ENCODE measurements at regions not wholly inside any gene's neighbourhood (a gene's known extent, or its start where the extent isn't known, plus 50 kb on each side); places are given as distances from the start of the nearest gene placed in this dataset.

DNA sequence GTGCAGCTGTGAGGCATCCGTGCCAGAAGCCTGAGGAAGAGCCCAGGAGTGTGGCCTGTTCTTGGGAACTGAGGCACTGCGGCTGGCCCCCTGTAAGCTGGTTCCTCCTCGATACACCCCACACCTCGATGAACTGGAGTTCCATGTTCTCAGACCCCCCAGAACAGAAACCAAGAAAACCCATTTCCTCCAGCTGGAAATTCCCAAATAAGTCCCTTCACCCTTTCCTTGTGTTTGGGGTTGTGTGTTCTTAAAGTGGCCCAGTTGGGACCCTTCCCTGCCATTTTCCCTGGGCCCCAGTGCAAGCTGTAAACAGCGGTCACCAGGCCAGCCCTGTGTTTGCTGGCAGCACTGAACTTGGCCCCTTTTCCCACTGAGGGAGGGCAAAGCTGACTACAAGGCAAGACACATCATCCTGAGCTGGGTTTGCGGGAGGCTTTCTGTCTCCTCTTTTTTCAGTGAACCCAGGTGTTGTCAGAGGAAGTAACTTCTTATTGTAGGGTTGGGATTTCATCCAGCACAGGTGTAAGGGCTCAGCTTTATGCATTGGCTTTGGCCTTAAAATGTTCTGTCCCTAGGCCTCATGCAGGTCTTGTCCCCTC lies 60.1 kb upstream of the MPEG1 start:
- DNase-seq (ENCODE audit: insufficient read length) (no peak), FAIRE-seq (no peak)
- TF ChIP-seq TAF1 (IDR thresholded peaks at IDR 0.05; ENCODE audit: borderline replicate concordance, low read depth, low read length) (no peak), POLR2A (IDR thresholded peaks at IDR 0.05; ENCODE audit: low read depth, low read length) (peak; percentile 10)

DNA sequence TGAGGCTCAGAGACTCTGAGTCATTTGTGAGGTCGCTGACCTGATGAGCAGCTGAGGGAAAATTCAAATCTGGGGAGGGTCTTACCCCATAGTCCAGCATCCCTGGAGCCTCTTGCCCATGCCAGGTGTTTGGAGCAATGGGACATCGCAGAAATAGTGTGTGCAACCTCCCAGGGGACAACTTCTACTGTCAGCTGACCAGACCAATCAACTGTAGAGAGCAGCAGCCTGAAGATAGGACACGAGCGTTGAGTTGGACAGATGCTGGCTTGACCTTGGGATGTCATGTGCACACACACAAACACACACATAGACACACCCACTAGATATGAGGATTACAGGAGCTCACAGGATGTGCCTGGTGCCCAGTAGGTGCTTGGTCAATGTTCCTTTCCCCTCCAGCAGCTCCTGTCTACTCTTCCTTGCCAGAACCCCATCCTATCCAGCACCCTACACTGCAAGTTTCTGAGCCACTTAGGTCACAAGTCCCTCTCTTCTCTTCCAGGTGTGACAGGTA lies 59.1 kb upstream of the MPEG1 start:
- FAIRE-seq (peak; percentile 92), DNase-seq (ENCODE audit: insufficient read length) (no peak)
- TF ChIP-seq POLR2A (IDR thresholded peaks at IDR 0.05; ENCODE audit: low read depth, low read length) (no peak), TAF1 (IDR thresholded peaks at IDR 0.05; ENCODE audit: borderline replicate concordance, low read depth, low read length) (no peak), POLR2AphosphoS5 (IDR thresholded peaks at IDR 0.05; ENCODE audit: low read depth, low read length) (no peak)

GRCh38 chr11:59271247-59271755 lies 58.6 kb upstream of the MPEG1 start:
- no peak for DNase-seq (ENCODE audit: insufficient read length)
- FAIRE-seq: peak; percentile 74
- TF ChIP-seq POLR2AphosphoS5 (IDR thresholded peaks at IDR 0.05; ENCODE audit: low read depth, low read length) (no peak), POLR2A (IDR thresholded peaks at IDR 0.05; ENCODE audit: low read depth, low read length) (no peak), TAF1 (IDR thresholded peaks at IDR 0.05; ENCODE audit: borderline replicate concordance, low read depth, low read length) (no peak)

DNA sequence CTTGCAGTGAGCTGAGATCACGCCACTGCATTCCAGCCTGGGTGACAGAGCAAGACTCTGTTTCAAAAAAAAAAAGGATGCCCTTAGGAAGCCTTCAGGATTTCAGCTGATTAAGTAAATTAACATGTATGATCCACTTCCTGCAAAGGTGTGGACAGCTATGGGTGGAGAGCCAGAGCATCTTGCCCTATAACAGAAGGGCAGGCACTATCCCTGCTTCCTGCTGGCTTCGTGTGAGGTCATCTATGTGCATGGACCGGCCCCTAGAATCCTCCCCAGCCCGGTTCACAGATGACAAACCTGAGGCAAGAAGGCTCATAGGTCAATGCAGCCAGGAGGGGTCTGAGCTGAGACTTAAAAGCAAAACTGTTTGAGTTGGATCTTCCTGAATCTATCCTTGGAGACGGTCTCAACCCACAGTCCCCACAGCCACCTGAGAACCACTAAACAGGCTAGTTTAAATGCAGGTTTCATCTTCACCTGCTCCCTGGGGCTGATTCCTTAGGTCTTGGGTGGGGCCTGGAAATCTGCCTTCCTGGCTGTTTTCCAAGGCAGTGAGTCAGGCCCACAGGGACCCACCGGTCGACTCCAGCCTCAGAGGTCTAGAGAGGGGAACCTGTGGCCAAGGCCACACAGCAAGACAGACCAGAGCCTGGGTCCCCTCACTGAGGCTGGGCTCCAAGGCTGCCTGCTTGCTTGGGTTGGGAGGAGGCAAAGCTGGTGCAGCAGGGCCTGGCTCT lies 55.2 kb upstream of the MPEG1 start:
- FAIRE-seq (no peak), DNase-seq (ENCODE audit: insufficient read length) (no peak)
- no peak for TF ChIP-seq TAF1 (IDR thresholded peaks at IDR 0.05; ENCODE audit: borderline replicate concordance, low read depth, low read length)
- TF ChIP-seq POLR2A (IDR thresholded peaks at IDR 0.05; ENCODE audit: low read depth, low read length): no peak
- TF ChIP-seq POLR2AphosphoS5 (IDR thresholded peaks at IDR 0.05; ENCODE audit: low read depth, low read length): no peak

DNA sequence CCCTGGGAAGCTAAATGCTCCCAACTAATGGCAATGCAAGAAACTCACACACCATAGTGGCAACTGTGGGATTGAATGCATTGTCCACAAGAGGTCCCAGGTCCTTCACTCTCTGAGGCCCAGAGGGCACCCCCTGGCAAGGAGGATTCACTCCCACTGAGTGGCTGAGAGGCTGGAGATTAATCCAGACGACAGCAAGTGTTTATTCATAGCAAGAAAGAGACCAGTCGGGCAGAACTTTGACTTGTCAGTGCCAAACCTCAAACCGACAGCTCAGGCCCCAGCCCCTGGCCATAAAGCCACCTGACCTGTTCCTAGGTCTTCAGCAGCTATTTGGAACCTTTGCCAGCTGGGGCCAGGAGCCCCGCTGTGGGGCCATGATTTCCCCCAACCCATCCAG lies 54.5 kb upstream of the MPEG1 start:
- no peak for TF ChIP-seq POLR2A (IDR thresholded peaks at IDR 0.05; ENCODE audit: low read depth, low read length)
- TF ChIP-seq POLR2AphosphoS5 (IDR thresholded peaks at IDR 0.05; ENCODE audit: low read depth, low read length): no peak
- TF ChIP-seq TAF1 (IDR thresholded peaks at IDR 0.05; ENCODE audit: borderline replicate concordance, low read depth, low read length): no peak
- peak; percentile 86 for FAIRE-seq
- DNase-seq (ENCODE audit: insufficient read length): no peak

GRCh38 chr11:59266491-59266890 lies 53.8 kb upstream of the MPEG1 start:
- TF ChIP-seq POLR2A (IDR thresholded peaks at IDR 0.05; ENCODE audit: low read depth, low read length) (no peak), POLR2AphosphoS5 (IDR thresholded peaks at IDR 0.05; ENCODE audit: low read depth, low read length) (no peak), TAF1 (IDR thresholded peaks at IDR 0.05; ENCODE audit: borderline replicate concordance, low read depth, low read length) (no peak)
- no peak for DNase-seq (ENCODE audit: insufficient read length)
- FAIRE-seq: no peak

DNA sequence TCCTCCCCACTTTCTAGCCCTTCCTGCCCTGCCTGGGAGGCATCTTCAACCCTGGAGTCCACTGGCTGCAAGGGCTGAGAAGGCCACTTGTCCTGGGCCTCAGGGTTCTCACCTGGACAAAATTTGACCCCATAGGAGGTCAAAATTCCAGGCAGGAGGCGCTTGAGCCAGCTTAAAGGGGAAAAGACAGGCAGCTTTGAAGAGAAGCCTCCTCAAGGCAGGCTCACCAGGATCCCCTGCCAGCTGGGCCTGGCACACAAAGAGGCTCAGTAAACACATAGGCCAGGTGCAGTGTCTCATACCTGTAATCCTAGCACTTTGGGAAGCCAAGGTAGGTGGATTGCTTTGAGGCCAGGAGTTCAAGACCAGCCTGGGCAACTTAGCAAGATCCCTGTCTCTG lies 53.0 kb upstream of the MPEG1 start:
- TF ChIP-seq TAF1 (IDR thresholded peaks at IDR 0.05; ENCODE audit: borderline replicate concordance, low read depth, low read length): no peak
- no peak for TF ChIP-seq POLR2AphosphoS5 (IDR thresholded peaks at IDR 0.05; ENCODE audit: low read depth, low read length)
- no peak for TF ChIP-seq POLR2A (IDR thresholded peaks at IDR 0.05; ENCODE audit: low read depth, low read length)
- FAIRE-seq (peak; percentile 72), DNase-seq (ENCODE audit: insufficient read length) (no peak)

DNA sequence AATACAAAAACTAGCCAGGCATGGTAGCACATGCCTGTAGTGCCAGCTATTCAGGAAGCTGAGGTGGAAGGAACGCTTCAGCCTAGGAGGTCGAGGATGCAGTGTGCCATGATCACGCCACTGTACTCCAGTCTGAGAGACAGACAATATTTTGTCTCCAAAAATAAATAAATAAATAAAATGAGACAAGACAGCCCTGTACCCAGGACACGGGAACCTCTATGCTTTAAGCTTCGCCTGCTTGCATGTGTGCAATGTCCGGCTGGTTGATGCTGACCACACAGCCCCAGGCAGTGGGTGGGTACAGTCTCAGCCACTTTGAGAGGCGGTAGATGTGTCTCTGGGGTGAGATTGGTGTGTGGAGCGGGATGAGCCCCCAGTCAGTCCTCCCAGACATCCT lies 52.0 kb upstream of the MPEG1 start:
- no peak for DNase-seq (ENCODE audit: insufficient read length)
- FAIRE-seq: no peak
- no peak for TF ChIP-seq POLR2A (IDR thresholded peaks at IDR 0.05; ENCODE audit: low read depth, low read length)
- no peak for TF ChIP-seq TAF1 (IDR thresholded peaks at IDR 0.05; ENCODE audit: borderline replicate concordance, low read depth, low read length)

DNA sequence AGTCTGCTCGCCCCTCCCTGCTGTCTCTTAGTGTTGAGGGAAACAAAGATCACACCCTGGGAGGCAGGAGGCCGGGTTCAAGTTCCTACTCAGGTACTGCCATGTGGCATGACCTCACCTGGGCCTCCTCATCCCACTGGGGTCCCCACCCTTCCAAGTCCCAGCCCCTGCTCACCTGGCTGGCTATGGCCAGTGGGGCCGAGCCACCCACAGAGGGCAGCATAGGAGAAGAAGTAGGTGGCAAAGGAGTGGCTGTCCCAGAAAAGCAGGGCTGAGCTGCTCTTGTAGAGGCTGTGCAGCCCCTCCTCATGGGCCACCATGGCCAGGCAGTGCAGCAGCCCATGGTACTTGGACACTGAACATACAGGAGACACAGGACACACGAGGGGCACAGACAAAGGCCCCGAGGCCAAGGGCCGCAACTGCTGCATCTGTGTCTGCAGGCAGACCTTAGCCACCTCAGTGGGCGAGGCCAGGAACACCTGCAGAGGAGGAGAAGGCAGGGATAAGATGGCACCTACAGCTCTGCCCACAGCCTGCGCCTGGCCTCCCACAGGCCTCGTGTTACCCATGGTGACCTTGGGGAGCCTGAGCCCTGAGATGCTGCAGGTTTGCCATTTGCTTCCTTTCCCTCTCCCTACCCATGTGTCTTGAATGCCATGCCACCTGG lies 50.6 kb upstream of the MPEG1 start:
- no peak for TF ChIP-seq POLR2AphosphoS5 (IDR thresholded peaks at IDR 0.05; ENCODE audit: low read depth, low read length)
- TF ChIP-seq TAF1 (IDR thresholded peaks at IDR 0.05; ENCODE audit: borderline replicate concordance, low read depth, low read length): no peak
- DNase-seq (ENCODE audit: insufficient read length): no peak

More for the DNA sequence above, 50.6 kb upstream of the MPEG1 start:
- FAIRE-seq: peak; percentile 78

Measured in GM12892 (cell line).